T-cell (primary cell): ENCODE measurements at regions not wholly inside any gene's neighbourhood (a gene's known extent, or its start where the extent isn't known, plus 50 kb on each side); places are given as distances from the start of the nearest gene placed in this dataset.

Source experiments
- ATAC-seq, 4 experiments: fragments of 200-7000 bp in 3 of 4; fragments of 150-1000 bp in 1 of 4; cut with Tn5 transposase; replicated peaks in 1 of 4; 1 replicate in 3 of 4; 2 replicates in 1 of 4; pipeline ENCODE4 v1.10.0; 2021; ENCODE audit warnings: moderate library complexity in 3 of 4, mild to moderate bottlenecking in 2 of 4, moderate number of reproducible peaks in 1 of 4
- CTCF ChIA-PET, 2 donors: fragments of 300-600 bp; sonication (Branson Sonifier 250); formaldehyde crosslinking; loops; one replicate each; lab custom pipeline; 2022; ENCODE audit warnings: antibody characterized with exemption in 2 of 2; lab: Charles Lee
- POLR2A ChIA-PET, 2 donors: fragments of 300-600 bp; sonication (Branson Sonifier 250); formaldehyde crosslinking; loops; one replicate each; lab custom pipeline; 2022; ENCODE audit warnings: antibody characterized with exemption in 2 of 2; lab: Charles Lee
- DNase-seq, 35 experiments: peaks; one replicate each; pipeline versions ENCODE4 v3.0.0 to v3.0.0-alpha.2; 2013 to 2023
- H3K27ac ChIP-seq: one replicate; pipeline ENCODE4 v1.5.1; 2013; ENCODE audit warnings: low read length
- H3K27me3 ChIP-seq, 2 experiments: replicated peaks in 1 of 2; 1 replicate in 1 of 2; 2 replicates in 1 of 2; pipeline versions ENCODE4 v1.6.1 to v1.7.0; 2013; ENCODE audit warnings: low read length in 1 of 2, mixed read lengths in 1 of 2; ENCODE audit not compliant: control insufficient read depth in 2 of 2, insufficient read depth in 2 of 2; ENCODE audit errors: extremely low read depth in 1 of 2
- H3K36me3 ChIP-seq, 2 donors: 1 replicate in 1 of 2; 2 replicates in 1 of 2; pipeline versions ENCODE4 v1.6.1 to v1.7.0; 2013; ENCODE audit warnings: low read length in 1 of 2; ENCODE audit not compliant: control insufficient read depth in 2 of 2, insufficient read depth in 1 of 2; ENCODE audit errors: extremely low read depth in 1 of 2
- H3K4me1 ChIP-seq, 2 experiments: 1 replicate in 1 of 2; 2 replicates in 1 of 2; pipeline versions ENCODE4 v1.6.1 to v1.7.0; 2013; ENCODE audit warnings: low read length in 2 of 2, mixed read lengths in 1 of 2; ENCODE audit not compliant: insufficient read depth in 2 of 2, control insufficient read depth in 1 of 2; ENCODE audit errors: extremely low read depth in 1 of 2
- H3K4me3 ChIP-seq, 2 donors: 1 replicate in 1 of 2; 2 replicates in 1 of 2; pipeline versions ENCODE4 v1.5.1 to v1.7.0; 2013; ENCODE audit warnings: mild to moderate bottlenecking in 2 of 2, low read length in 1 of 2, moderate library complexity in 1 of 2; ENCODE audit not compliant: control insufficient read depth in 1 of 2; ENCODE audit errors: extremely low read depth in 1 of 2
- H3K9me3 ChIP-seq: 2 replicates; pipeline ENCODE4 v1.7.0; 2013
- H3K27ac Mint-ChIP-seq, 2 donors: one replicate each; pipeline ENCODE4 v1.8.0; 2020 to 2021; ENCODE audit warnings: mild to moderate bottlenecking in 2 of 2, mixed read lengths in 2 of 2
- H3K27me3 Mint-ChIP-seq, 2 donors: one replicate each; pipeline ENCODE4 v1.8.0; 2021 to 2022; ENCODE audit warnings: mixed read lengths in 2 of 2
- H3K36me3 Mint-ChIP-seq: one replicate; pipeline ENCODE4 v1.8.0; 2021; ENCODE audit warnings: mixed read lengths
- H3K4me1 Mint-ChIP-seq, 3 donors: one replicate each; pipeline ENCODE4 v1.8.0; 2020 to 2022; ENCODE audit warnings: mixed read lengths in 3 of 3, mild to moderate bottlenecking in 1 of 3
- H3K4me3 Mint-ChIP-seq, 3 donors: one replicate each; pipeline ENCODE4 v1.8.0; 2020 to 2022; ENCODE audit warnings: mild to moderate bottlenecking in 3 of 3, mixed read lengths in 3 of 3, moderate library complexity in 3 of 3
- H3K9me3 Mint-ChIP-seq, 3 donors: one replicate each; pipeline ENCODE4 v1.8.0; 2020 to 2022; ENCODE audit warnings: mixed read lengths in 3 of 3
- WGBS: methylation state at CpG from one replicate; pipeline ENCODE4 v1.1.5; 2013; ENCODE audit warnings: missing lambda C conversion rate; ENCODE audit not compliant: insufficient coverage; 5-methylcytosine and 5-hydroxymethylcytosine counted together

DNA sequence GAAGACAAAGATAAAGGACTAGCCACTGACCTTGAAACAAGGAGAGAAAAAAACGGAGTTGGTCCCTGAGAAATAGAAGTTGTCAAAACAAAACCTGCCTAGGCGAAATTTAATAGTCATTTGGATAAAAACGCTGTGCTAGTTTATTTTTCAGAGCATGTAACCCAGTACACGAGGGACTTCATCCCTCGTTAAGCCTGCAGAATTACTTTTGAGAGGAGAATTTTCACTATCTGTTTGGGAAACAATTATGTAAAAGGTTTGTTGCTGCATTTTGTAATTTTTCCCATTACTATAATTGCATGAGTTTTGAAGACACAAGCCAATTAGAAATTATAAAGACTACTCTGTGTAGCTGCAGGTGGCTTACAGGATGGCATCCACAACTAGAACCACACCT is 71.6 kb upstream of the MAP3K7 start:
- ChIA-PET CTCF (no interaction called here), POLR2A (no interaction called here)
- Histone ChIP-seq H3K4me1 (no peaks in the 10 kb centered on the region), H3K4me3 (no peak overlapping the region), H3K9me3 (no peaks in the 10 kb centered on the region), H3K27ac (no peak overlapping the region), H3K27me3 (peaks cover 0 to 7% of the 10 kb centered on the region in 2 experiments), H3K36me3 (no peaks in the 10 kb centered on the region)
- no peak for ATAC-seq
- no peaks in the 10 kb centered on the region for H3K36me3 Mint-ChIP-seq
- no peaks in the 10 kb centered on the region for H3K4me1 Mint-ChIP-seq
- no peak overlapping the region for H3K27ac Mint-ChIP-seq
- H3K4me3 Mint-ChIP-seq = no peak overlapping the region
- H3K27me3 Mint-ChIP-seq = peaks cover 16 to 23% of the 10 kb centered on the region in 2 donors
- DNase-seq = no peak
- WGBS = 76% methylated on average over 3 of the region's 5 CpGs
- H3K9me3 Mint-ChIP-seq = peaks cover 5 to 12% (median 8%) of the 10 kb centered on the region in 3 donors

- ATAC-seq = no peak
- Histone ChIP-seq H3K9me3 (no peaks in the 10 kb centered on the region), H3K4me3 (no peak overlapping the region), H3K36me3 (no peaks in the 10 kb centered on the region), H3K27ac (no peak overlapping the region), H3K27me3 (peaks cover 0 to 14% of the 10 kb centered on the region in 2 experiments), H3K4me1 (no peaks in the 10 kb centered on the region)
- peaks cover 20 to 23% of the 10 kb centered on the region in 2 donors for H3K27me3 Mint-ChIP-seq
- no peak overlapping the region for H3K27ac Mint-ChIP-seq
- no peak overlapping the region for H3K4me3 Mint-ChIP-seq
- POLR2A ChIA-PET = no interaction called here
- no peaks in the 10 kb centered on the region for H3K36me3 Mint-ChIP-seq
- no peaks in the 10 kb centered on the region for H3K4me1 Mint-ChIP-seq
- CTCF ChIA-PET = interaction anchor here in 1 of 2 donors (1.0 kb wide), 1 partner anchor 11 kb away, joined by 3 read pairs; no protein-coding TSS in a partner anchor
- WGBS = 0% methylated on average over 1 of the region's 1 CpG
- peaks cover 0 to 5% (median 2%) of the 10 kb centered on the region in 3 donors for H3K9me3 Mint-ChIP-seq
- DNase-seq = no peak
Observed at GRCh38 chr6:90656325-90656724, 69.5 kb upstream of the MAP3K7 start.

DNA sequence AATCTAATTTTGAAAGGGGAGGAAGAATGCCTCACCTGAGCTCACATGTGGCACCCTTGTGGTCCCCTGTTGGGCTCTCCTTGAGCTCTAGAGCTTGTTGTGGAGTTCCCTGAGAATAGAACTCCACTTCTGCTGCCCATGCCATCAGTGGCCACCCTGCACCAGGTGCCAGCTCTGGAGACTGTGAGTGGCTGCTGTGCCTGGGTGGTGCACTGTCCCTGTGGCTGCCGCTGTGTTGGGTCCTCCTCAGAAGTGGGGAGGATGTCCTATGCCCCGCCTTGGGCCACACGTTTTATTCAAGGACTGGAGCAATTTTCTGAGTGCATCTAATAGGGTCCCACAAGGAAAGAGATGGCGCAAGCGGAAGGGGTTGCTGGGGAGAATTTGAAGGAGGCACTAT is 67.9 kb upstream of the MAP3K7 start:
- Histone ChIP-seq H3K36me3 (no peaks in the 10 kb centered on the region), H3K9me3 (no peaks in the 10 kb centered on the region), H3K27ac (no peak overlapping the region), H3K27me3 (peaks cover 0 to 14% of the 10 kb centered on the region in 2 experiments), H3K4me3 (no peak overlapping the region), H3K4me1 (no peaks in the 10 kb centered on the region)
- WGBS = 78% methylated on average over 3 of the region's 5 CpGs
- Mint-ChIP-seq H3K36me3 (no peaks in the 10 kb centered on the region), H3K9me3 (peaks cover 0 to 5% (median 2%) of the 10 kb centered on the region in 3 donors), H3K27me3 (peaks cover 20 to 23% of the 10 kb centered on the region in 2 donors), H3K27ac (no peak overlapping the region), H3K4me1 (no peaks in the 10 kb centered on the region), H3K4me3 (no peak overlapping the region)
- ATAC-seq = no peak
- no peak for DNase-seq
- ChIA-PET POLR2A (no interaction called here), CTCF (no interaction called here)

DNA sequence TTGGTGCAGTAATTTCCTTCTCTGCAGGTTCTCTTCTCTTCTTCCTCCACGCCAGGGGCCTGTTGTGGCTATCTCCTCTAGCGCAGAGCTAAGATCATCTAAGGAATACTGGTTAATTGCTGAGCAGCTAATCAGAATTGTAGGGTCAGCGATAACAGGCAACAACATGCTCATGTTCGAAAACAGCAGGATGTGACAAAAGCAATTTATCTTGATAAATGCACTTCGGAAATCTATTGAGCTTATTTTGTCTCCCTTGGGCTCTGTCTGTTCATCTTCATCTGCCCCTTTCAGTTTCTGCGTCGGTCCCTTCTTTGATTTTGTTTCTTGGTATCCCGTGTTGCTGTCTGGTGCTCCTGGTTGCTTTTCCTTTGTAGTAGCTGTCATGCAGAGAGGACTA is 67.3 kb upstream of the MAP3K7 start:
- Histone ChIP-seq H3K27ac (no peak overlapping the region), H3K9me3 (no peaks in the 10 kb centered on the region), H3K4me3 (no peak overlapping the region), H3K4me1 (no peaks in the 10 kb centered on the region), H3K27me3 (peaks cover 0 to 14% of the 10 kb centered on the region in 2 experiments), H3K36me3 (no peaks in the 10 kb centered on the region)
- Mint-ChIP-seq H3K4me3 (no peak overlapping the region), H3K36me3 (no peaks in the 10 kb centered on the region), H3K4me1 (no peaks in the 10 kb centered on the region), H3K9me3 (peaks cover 0 to 5% (median 0%) of the 10 kb centered on the region in 3 donors), H3K27ac (no peak overlapping the region), H3K27me3 (peaks cover 17 to 19% of the 10 kb centered on the region in 2 donors)
- 74% methylated on average over 5 of the region's 8 CpGs for WGBS
- no peak for DNase-seq
- CTCF ChIA-PET = no interaction called here
- POLR2A ChIA-PET = no interaction called here
- no peak for ATAC-seq

DNA sequence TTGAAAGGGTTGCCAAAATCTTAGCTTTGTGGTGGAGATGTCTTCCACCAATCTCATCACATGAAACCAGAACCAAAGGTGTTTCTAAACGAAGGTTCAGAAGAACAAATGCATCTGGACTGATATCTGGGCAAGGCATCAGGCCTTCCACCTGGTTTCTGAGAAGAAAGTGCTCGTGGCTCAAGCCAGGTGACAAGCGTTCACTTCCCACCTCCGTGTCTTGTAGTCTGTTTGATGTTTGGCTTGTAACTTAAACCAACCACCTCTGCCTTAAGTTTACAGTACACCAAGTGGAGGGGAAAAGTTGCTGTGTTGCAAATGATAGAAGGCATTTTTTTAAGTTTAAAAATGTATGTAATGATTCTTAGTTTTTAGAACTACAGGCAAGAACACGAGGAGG is 66.9 kb upstream of the MAP3K7 start:
- no peak overlapping the region for H3K27ac ChIP-seq
- 17% methylated on average over 1 of the region's 5 CpGs for WGBS
- ATAC-seq (no peak), DNase-seq (no peak)
- no peaks in the 10 kb centered on the region for H3K4me1 Mint-ChIP-seq
- POLR2A ChIA-PET = no interaction called here
- no peaks in the 10 kb centered on the region for H3K9me3 ChIP-seq
- no peak overlapping the region for H3K27ac Mint-ChIP-seq
- H3K36me3 ChIP-seq = no peaks in the 10 kb centered on the region
- peaks cover 0 to 3% (median 0%) of the 10 kb centered on the region in 3 donors for H3K9me3 Mint-ChIP-seq
- peaks cover 0 to 14% of the 10 kb centered on the region in 2 experiments for H3K27me3 ChIP-seq
- no peaks in the 10 kb centered on the region for H3K36me3 Mint-ChIP-seq
- H3K4me3 ChIP-seq = no peak overlapping the region
- H3K4me3 Mint-ChIP-seq = no peak overlapping the region
- peaks cover 13 to 16% of the 10 kb centered on the region in 2 donors for H3K27me3 Mint-ChIP-seq
- H3K4me1 ChIP-seq = no peaks in the 10 kb centered on the region
- CTCF ChIA-PET = no interaction called here

DNA sequence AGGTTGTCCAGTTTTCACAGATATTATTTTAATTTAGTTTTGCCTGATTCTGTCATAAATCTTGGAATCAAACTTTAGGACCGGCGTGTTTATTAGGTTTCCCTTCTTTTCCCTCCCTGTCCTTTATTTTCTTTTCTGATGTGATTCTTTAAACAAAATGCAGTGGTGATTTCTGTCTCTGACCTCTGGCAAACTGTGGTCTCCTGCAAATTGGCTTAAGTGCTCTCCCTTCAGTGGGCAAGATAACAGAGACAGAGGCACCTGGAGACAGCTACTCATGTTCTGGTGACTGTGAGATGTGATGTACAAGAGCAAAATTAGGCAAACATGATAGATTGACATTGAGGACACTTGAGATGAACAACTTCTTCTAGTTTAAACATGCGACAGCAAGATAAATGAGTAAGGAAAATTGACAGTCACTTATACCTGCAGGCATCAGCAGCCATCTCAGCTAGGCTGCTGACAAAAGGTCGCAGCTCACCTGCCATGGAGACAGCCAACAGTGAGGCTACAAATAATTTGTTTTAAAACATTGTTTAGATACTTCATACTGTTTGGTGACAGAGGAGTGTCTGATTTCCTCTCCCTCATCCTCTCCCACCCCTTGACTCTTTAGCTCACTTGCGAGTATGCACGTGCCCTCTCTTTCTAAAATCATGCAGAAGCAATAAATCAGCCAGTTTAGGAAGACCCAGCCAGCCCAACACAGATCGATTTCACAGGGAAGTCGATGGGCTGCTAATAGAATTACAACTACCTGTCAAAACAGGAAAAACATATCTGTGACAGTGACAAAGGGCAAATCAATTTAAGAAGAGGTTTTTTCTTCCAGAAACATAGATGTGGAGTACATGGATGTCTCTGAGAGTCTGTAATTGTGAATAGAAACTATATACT is 63.4 kb upstream of the MAP3K7 start:
- CTCF ChIA-PET = no interaction called here
- no peaks in the 10 kb centered on the region for H3K4me1 Mint-ChIP-seq

More for the DNA sequence above, 63.4 kb upstream of the MAP3K7 start:
- H3K27me3 ChIP-seq = peaks cover 0 to 12% of the 10 kb centered on the region in 2 experiments
- Mint-ChIP-seq H3K36me3 (no peaks in the 10 kb centered on the region), H3K4me3 (no peak overlapping the region), H3K27me3 (peaks cover 5 to 10% of the 10 kb centered on the region in 2 donors), H3K27ac (no peak overlapping the region), H3K9me3 (no peaks in the 10 kb centered on the region)
- no peak overlapping the region for H3K4me3 ChIP-seq
- ATAC-seq = no peak
- POLR2A ChIA-PET = no interaction called here
- no peaks in the 10 kb centered on the region for H3K4me1 ChIP-seq
- H3K9me3 ChIP-seq = no peaks in the 10 kb centered on the region
- no peak for DNase-seq
- H3K27ac ChIP-seq = no peak overlapping the region
- no CpG with 5 or more reads among the region's 8 CpGs for WGBS
- H3K36me3 ChIP-seq = no peaks in the 10 kb centered on the region
